HG03280 (cell line): ENCODE measurements at regions not wholly inside any gene's neighbourhood (a gene's known extent, or its start where the extent isn't known, plus 50 kb on each side); places are given as distances from the start of the nearest gene placed in this dataset.

Experiments
- ATAC-seq: cut with Tn5 transposase; IDR thresholded peaks from one replicate; pipeline ENCODE4 v1.9.1; 2021; ENCODE audit warnings: mild to moderate bottlenecking, moderate library complexity; ENCODE audit not compliant: unreplicated experiment

DNA sequence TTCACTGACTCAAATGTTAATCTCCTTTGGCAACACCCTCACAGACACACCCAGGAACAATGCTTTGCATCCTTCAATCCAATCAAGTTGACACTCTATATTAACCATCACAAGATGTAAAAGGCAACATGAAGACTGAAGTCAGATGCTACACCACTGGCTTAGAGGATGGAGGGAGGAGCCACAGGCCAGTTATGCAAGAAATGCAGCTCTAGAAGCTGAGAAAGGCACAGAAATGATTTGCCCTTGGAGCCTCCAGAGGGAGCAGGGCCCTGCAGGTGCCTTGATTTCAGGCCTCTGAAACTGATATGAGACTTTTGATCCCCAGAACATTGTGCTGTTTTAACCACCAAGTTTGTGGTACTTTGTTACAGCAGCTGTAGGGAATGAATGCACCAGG, 276.3 kb downstream of the KCNS3 start:
- no peak for ATAC-seq

DNA sequence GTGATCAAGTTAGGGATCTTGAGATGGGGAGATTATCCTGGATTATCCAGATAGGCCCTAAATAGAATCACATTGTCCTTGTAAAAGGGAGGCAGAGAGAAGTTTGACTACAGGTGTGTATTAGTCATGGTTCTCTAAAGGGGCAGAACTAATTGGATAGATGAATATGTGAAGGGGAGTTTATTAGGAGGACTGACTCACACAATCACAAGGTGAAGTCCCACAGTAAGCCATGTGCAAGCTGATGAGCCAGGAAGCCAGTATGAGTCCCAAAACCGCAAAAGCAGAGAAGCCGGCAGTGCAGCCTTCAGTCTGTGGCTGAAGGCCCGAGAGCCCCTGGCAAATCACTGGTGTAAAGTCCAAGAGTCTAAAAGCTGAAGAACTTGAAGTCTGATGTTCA, 275.8 kb downstream of the KCNS3 start:
- ATAC-seq, result no peak

DNA sequence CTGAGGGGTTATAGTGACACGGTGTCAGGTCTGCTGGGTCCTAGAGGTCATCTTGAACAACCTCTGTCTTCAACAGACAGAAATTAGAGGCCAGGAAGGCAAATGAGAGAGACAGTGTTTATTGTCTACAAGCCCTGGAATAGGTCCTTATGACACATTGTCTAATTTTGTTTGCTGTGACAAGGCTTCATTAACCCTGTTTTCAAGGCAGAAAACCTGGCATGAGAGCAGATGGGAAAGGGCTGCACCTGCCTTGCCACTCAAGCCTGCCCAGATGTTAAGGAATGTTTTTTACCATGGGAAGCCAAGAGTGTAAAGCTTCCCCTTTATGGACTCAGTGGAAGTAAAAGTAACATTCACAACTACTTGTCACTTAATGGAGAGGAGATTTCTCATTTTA, 275.3 kb downstream of the KCNS3 start:
- no peak for ATAC-seq

DNA sequence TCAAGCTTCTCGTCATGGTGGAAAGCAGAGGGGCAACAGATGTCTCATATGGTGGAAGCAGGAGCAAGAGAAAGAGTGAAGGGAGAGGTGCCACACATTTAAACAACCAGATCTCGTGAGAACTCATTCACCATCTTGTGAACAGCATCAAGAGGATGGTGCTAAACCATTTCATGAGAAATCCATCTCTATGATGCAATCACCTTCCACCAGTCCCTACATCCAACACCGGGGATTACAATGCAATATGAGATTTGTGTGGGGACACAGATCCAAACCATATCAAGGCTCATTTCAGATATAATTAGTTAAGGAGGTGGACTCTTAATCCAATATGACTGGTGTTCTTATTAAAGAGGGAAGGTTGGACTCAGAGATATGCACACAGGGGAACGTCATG, 272.8 kb downstream of the KCNS3 start:
- no peak for ATAC-seq

DNA sequence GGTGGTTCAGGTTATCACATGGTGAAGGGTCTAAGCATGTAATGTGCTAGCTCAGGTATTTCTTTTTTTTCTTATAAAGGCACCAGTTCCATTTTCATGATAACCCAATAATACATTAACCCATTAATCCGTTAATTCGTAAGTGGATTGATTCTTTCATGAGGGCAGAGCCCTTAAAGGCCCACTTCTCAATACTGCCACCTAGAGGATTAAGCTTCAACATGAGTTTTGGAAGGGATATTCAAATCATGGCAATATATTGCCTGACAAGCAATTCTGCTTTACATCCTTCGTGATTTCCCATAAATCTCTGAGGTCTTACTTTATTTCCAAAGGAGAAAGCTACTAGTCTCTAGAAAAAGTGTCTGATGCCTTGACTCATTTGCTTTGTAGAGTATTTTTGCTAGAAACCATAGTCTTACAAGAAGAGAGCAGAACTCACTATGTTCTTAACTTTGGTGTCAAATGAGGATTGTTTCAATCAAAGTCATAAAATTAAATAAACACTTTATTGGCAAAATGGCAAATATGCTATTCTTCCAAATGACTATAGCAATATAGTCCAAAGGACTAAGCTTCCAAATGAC, 271.3 kb downstream of the KCNS3 start:
- ATAC-seq, result no peak

DNA sequence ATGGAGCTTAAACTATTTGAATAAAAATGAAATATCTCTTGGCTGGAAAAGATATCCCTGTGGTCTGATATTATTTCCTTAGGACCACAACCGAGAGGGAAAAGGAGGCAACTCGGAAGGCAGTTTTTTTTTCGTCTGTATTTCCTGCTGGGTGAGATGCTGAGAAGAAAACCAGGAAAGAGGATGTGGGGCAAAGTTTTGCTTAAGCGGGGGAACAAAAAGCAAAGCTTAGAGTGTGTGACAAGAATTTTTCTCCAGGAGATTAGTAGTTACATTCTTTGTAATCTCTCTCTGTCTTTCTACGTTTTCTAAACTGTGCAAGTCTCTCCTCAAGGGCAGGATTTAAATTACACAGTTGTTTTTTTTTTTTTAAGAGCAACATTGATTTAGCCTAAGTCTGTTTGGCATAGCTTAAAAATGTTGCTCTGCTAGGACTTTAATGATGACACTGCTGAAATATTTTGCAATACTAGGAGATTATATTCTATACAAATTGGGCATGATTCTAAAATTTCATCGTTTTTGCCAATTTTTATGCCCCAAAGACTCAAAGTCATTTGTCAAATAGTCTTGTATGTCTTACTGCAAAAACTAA, 258.5 kb downstream of the KCNS3 start:
- ATAC-seq, result no peak

DNA sequence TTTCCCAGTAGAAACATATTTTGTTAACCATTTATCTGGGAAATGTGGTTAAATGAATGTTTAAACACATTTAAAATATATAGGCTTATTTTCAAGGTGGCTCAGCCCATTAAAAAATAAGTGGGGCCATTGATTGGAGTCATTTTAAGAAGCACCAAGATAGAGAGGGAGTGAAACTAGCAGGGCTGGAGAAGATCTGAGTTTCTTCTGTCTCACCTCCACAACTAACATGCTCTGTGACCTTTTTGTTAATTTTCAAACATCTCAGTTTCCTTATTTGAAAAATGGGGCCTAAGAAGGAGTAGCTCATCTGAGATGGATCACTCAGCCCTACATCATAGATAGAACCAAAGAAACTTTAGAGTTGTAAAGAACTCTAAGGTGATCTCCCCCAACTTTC, 254.8 kb downstream of the KCNS3 start:
- no peak for ATAC-seq

DNA sequence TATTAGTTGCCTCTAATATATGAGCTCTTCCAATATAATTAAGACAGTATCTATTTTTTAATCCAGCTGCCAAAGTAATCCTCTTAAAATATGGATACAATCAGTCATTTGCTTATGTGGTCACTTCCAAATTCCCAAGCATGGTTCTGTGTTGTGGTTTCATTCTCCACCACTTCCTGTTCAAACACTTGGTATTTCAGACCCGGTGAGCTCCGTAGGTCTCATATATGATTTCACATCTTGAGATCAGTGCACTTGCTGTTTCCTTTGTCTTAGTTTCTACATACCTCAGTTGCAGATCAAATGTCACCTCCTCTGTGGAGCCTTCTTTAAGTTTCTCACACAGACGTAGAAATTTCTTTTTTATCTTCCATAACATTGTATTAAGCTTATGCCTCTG, 254.2 kb downstream of the KCNS3 start:
- no peak for ATAC-seq

DNA sequence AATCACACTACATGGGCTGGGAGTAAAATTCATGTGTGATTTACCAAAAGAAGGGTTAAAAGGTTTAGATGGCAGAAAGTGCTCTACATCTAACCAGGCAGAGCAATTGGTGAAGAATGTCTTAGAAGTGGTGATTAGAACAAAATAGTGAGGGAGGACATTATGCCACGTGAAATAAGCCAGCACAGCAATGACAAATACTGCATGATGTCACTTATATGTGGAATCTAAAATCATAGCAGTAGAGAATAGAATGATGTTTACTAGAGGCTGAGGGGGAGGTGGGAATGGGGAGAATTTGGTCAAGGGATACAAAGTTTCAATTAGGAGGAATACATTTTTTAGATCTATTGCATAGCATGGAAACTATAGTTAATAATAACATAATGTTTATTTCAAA, 253.3 kb downstream of the KCNS3 start:
- ATAC-seq, result no peak

DNA sequence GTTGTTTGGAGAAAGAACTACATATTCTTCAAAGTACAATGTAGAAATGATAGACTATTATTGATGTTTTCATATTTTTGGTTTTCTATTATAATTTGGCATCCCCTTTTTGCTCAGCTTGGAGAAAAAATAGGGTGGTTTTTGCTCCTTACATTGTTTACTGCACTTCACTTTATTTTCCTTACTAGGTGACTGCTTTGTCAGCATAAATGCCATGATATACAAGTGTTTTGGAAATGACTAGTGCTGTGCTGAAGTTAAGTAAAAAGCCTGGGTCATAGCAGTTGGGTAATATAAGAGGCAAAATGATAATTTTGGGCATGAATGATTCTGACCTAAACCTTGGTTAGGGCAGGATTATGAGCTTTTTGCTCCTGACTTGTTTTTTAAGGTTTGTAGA, 250.9 kb downstream of the KCNS3 start:
- ATAC-seq, result no peak

DNA sequence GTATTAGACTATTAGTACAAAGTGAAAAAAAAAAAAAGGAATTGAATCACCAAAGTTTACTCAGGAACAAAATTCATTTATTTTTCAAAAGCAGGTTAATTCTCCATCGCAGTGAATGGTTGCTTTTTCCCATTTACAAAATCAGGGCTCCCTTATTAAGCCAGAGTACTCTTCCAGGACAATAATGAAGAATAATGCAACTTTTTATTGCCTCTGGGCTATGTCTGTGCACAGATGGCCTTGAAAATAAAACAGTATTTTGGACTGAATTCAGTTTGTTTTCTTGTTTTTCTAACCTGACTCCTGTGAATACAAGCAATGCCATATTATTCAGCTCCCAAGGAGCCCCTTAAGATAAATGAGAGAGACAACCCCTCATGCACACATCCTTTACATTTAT, 246.8 kb downstream of the KCNS3 start:
- no peak for ATAC-seq

DNA sequence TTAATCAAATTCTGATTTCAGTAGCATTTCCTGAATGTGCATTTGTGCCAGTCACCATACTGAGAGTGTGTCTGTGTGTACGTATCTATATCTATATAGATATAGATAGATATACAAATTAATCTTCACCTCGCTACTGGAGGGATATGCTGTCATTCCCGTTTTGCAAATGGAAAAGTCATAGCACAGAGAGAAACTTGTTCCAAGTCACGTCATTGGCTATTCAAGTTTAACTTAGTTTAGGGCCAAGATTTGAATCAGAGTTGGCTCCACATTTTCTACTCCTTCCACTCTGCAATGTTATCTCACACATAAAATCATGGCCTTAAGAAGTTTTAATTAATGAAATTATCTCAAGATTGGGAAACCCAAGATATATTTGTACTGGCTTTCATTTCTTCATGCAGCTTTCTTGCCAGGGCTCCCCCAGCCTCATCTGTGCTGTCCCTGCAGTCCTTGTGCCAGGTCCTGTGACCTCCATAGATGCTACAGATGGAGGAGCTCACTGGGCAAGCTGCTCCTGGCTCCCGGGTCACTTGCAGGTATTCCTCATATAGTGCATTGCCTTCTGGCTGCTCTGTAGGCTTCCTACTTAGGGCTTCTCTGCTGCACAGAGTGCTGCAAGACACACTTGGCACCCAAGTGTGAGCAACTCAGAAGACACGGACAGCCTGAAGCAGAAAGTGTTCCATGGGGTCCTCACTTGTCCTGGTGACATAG, 245.8 kb downstream of the KCNS3 start:
- no peak for ATAC-seq

DNA sequence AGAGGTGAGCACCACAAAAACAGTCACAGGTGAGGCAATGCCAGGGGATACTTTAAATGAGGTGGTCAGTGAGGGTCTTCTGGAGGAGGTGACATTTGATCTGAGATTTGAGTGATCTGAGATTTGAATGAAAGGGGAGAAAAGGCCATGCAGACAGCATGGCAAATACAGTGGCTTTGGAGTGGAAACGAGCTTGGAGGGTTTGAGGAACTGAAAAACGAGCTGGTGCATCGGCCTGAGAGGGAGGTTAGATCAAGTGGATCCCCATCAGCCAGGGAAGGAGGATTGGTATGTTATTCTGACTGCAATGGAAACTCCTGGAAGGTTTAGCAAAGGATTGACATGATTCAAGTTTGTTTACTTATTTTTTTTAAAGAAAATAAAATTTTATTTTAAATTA, 245.1 kb downstream of the KCNS3 start:
- ATAC-seq, result no peak

DNA sequence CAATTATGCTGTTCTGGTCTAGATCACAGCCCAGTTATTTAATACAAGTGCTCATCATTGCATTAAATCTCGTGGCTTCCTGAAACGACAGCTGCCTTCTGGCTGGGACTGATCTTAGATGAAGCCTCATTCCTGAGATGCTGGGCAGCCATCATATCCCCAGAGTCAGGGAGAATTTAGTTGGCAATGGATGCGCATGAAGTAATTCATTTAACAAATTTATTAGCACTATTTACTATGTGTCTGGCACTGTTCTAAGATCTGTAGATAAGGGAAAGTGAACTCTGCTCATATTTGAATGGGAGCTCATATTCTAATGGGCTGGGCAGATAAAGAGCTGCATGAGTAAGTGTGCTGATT, 244.7 kb downstream of the KCNS3 start:
- ATAC-seq, result no peak

DNA sequence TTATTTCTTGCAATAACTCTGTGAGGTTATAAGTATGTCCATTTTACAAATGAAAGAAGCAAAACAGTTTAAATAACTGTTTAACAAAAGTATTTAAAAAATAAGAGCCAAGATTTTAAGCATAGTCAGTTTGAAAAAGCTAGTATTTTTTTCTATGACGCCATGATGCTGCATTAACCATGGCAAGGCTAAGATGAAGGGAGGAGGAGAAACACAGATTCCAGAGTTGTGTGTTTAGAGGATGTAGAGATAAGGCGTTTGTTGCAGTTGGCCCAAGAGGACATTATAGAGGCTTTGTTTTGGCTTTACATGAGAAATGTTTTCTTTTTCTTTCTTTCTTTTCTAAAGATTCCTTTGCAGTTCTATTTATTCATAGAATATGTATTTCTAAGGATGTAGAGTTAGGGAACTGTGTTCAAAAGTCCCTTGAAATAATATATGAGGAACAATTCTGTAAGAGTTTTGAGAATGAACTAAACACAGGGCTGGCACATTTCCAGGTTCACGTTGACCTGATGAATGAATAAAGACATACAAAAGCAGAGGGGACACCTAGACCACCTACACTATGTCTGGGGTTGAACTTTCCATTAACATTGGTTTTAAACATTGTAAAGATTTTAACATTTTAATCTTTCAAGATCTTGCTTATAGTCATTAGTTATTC, 244.2 kb downstream of the KCNS3 start:
- ATAC-seq, result no peak

DNA sequence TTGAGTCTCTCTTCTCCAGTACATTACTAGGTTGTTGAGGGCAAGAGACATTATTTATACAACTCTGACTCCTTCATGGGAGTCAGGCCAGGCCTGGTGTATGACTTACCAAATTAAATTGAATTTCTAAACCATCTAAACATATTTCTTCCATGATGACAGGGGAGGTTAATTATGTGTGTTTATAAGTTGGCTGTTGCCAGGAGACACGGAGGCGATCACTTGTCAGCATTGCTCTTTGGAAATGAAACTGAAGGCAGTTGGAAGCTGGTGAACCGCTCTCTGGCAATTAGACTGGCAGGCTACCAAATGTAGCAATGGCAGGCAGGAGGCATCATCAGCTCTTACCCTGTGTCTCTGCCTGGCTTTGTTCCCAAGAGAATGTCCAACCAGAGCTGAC, 241.4 kb downstream of the KCNS3 start:
- ATAC-seq, result no peak

DNA sequence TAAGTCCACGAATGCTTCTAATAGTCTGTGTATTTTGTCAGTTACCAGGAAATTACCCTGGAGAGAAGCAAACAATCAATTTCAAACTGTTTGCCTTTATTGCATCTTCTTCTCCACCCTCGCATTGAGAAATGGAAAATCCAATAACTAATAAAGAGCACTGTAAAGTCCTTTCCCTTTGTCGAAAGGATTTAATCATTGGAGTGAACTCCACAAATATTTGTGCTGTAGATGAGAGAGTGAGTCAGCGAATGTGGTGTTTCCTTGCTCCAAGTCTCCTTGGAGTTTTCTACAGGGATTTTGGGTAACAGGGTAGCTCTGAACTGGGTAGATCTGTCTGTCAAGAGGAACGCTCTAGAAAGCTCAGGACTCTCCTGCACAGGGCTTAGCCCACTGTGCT, 240.2 kb downstream of the KCNS3 start:
- no peak for ATAC-seq

DNA sequence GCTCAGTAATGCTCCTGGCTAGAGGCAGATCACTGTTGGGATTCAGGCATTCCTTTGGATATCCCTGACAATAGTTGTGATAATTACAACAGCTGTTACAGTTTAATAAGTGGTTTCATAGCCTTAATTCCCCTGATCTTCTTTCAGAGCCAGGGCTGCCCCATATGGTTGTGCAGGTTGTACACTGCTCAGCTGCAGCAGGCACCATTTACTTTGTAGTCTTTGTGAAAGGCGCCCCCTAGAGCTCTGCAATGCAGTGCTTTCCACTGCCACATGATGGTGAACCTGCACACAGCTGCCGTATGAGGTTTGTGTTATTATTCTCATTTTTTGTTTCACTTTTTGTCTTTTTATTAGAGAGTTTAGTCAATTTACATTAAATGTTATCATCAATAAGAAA, 239.1 kb downstream of the KCNS3 start:
- peak; percentile 93 for ATAC-seq

DNA sequence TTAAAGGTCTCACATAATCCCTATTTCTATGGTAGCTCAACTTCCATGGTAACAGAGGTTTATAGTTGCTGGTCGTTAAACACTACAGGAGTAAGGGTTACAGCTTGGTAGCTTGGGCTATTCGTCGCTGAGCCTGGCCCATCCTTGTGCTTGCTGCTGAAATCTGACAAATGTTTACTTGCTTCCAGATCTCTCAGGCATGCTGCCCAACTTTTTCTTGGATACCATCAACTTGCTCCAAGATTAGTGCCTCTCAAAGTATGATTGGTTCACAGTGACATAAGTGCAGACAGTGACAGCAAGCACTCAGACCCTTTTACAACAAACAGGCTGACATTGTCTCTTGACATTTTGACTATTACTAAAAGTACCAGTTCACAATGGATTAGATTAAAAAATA, 231.8 kb downstream of the KCNS3 start:
- ATAC-seq, result no peak

DNA sequence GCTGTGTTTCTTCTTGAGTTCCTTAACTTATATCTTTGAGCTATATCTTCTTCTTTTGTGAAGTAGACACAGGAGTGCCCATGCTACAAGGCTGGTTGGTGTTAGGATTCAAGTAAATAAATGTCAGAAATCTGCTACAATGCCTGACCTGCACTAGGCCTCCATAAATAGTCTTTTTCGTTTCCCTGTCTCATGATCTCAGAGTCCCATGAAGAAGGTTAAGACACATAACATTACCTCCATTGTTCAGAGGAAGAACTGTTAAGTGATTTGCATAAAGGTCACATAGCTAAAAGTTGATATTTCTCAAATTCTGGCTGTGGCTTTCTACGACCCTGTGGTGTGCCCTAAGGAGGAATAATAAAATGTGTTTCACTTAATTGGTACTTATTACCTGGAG, 228.4 kb downstream of the KCNS3 start:
- no peak for ATAC-seq

DNA sequence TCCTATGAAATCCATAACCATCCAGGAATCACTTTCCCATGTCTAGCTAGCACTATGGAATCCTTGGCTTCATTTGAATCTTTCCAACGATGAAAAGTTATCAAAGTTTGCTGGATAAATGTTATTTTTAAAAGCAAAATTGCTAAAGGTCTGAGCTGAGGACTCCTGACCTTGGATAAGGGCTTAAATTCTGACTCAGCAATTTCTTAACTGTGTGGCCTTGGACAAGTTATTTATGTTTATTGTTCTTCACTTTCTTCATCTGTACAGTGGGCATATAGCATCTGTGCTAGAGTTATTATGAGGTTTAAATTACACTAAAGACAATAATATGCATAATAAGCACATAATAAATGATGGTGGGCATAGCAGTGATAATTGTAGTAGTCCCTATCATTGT, 227.5 kb downstream of the KCNS3 start:
- no peak for ATAC-seq

DNA sequence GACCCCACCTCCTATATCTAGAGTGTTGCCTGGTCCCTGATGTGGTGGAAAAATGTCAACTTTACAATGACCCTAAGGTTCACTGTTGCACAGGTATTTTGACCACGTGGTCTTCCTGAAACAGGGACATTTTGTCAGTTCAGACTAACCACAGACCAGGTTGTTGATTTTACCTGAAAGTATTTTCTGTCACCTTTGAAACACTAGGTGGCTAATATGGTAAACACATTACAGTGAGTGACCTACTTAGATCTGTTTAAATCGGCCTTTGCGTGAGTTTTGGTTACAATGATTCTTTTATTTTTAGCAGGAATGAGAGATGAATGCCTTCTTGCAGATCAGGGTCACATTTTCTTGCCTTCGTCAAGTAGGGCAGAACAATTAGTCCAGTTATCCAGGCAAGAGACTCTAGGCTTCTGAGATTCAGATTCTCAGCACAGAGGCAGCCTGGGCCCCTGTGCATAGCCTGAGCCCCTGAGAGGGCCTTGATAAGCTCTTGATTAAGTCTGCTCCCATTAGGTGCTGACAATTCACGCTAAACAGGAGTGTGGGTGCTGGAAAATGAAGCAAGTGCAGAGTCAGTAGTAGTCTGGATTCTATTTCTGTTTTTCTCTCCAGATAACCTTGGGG, 226.2 kb downstream of the KCNS3 start:
- ATAC-seq, result no peak
